NCI-H2029 treated with DMSO at 0.1 percent for 48 hours (cell line): ENCODE measurements at regions not wholly inside any gene's neighbourhood (a gene's known extent, or its start where the extent isn't known, plus 50 kb on each side); places are given as distances from the start of the nearest gene placed in this dataset.

ENCODE experiments used
- DNase-seq: peaks from one replicate; lab custom pipeline; 2025; lab: John Stamatoyannopoulos, UW

DNA sequence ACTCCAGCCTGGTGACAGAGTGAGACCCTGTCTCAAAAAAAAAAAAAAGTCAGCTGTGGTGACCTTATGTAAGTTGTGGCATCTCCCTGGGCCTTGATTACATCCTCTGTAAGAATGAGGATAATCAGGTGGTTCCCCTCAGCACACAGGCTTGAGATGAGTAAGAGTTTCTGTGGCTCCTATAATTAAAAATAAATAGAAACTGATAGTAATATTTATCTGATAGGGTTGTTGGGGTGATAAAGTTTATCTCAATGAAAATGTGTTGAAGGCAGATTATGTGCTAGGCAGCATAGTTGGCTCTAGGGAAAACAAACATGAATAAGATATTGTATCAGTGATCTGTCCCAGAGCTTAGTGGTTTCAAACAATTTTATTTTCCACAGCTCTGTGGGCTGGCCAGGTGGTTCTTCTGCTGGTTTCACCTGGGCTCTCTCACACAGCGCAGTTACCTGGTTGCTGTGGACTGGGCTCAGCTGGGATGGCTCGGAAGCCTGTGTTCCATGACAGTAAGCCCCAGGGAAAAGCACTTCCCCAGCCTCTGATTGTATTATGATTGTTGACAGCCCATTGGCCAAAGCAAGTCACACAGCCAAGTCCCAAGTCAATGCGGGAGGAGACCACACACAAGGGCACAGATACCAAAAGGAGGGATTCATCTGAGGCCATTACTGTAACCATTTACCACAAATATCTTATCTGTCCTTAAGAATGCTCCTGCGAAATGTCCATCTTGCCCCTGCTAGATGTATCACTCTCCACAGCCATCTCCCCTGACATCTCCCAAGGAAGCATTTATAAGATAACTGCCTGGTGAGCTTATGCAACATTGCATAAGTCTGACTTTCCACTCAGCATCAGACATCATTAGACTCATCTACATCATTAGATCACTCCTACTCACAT lies 151.7 kb downstream of the NUAK1 start:
- no peak for DNase-seq

DNA sequence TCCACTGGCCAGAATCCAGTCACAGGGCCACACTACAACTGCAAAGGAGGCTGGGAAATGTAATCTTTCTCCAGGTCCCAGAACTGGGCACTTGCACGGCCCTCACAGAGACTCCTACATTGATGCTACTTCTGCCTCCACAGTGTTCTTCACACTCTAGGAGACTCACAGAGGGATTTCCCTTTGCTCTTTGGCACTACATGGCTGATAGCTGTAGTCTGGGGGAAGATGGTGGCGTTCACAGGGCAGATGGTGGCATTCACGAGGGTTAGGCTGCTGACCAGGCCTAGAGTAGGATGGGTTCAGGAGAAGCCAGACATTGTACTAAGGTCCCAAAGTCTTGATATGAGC lies 151.1 kb downstream of the NUAK1 start:
- no peak for DNase-seq

DNA sequence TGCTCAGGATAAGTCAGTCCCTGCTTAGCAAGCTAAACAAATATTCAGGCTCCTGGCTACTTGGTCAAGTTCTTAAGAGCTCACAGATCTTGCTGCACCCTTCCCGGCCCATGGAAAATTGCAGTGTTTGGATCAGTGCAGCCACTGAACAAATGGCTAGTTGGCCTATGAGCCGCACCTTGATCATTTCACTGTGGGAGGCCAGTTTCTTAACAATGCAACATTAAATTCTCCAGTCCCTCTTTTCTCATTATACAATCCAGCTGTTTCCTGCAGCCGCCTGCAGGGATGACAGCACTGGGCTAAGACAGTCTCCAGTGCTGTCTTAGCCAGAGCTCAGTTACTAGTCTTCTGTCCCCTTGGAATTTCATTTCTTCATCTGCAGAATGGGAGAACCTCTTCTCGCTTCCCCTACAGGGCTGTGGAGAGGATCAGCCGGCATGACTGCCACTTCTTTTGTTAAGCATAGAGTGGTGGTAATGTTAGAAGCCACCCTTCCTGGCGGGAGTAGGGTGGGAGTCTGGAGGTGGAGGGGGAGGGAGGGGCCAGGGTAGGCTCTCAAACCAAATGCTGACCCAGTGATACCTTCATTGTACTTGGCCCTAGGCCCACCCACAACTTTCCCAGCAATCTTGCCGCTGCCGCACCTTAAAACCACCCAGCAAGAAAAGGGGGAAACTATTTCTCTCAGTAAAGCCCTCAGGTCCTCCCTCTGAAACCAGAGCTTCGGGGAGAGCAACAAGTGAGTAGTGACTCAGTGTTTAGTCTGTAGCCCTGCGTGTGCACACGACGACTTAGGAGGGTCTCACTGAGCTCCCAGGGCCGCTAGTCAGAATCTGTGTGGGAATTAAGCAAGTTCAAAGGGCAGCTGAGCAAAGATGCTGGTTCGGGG lies 145.7 kb downstream of the NUAK1 start:
- DNase-seq, result no peak

DNA sequence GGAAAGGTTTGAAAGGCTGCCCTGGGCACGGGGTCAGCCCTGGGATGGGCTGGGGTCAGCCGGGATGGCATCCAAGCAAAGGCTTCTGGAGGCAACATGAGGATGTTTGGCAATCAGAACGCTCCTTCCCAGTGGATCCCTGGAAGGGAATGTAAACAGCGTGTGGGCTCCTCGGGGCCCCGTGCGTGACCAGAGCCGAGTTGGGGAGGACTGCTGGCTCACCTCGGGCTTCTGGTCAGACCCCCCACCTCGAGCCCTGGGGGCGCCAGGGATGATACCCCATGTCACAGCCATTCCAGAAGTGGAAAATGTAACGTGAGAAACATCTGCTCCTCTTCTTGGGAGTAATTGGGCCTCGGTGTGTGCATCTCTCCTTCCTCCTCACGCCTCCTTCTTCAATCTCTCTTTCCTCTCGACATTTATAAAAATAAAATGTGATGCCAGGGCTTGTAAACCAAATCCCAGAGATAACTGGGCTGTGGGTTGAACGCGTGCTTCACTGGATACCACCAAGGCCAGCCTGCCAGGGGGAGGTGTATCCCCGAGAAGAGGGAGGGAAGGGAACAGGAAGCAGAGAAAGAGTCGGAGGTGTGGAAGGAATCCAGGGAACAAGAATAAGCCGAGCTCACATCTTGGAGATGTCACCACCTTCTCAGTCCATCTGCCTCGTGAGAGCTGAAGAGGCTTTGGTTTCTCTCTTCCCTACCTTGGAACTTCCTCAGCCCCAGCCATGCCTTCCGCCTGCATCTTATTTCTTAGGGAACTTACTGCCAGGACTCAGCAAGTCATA lies 144.8 kb downstream of the NUAK1 start:
- no peak for DNase-seq

DNA sequence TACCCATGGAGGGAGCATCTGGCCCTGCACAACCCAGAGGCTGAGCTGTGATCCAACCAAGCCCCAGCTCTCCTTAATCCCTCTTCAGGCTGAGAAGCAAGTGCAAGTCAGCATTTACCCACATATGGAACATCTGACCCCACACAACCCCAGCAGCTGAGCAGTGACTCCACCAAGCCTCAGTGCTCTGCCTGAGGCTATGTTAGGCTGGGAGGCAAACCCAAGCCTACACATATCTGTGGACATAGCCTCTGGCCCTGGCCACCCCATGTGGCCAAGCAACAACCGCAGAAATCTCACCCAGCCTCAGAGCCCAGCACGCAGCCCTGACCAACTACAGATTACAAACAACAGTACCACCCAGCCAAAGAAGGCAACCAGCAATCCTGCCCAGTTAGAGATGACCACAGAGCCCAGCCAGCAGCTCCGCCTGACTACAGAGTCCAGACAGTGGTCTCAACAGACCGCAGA lies 142.8 kb downstream of the NUAK1 start:
- DNase-seq, result no peak

DNA sequence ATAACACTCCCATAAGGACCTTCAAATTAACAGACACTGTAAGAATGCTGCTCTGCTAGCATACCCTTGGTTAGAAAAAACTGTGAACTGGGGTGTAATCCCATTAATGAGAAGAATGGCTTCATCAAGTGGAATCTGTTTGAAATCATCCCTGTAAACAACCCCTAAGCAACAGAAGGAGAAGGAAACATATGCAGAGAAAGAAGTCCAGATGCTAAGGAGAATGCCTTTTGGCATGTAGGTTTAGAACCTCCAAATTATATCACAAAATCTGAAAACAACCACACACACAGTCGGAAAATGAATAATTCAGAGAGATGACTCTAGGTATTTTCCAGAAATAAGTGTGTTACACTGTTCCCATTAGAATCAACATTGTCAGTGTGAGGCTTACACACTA lies 140.2 kb downstream of the NUAK1 start:
- DNase-seq, result no peak

DNA sequence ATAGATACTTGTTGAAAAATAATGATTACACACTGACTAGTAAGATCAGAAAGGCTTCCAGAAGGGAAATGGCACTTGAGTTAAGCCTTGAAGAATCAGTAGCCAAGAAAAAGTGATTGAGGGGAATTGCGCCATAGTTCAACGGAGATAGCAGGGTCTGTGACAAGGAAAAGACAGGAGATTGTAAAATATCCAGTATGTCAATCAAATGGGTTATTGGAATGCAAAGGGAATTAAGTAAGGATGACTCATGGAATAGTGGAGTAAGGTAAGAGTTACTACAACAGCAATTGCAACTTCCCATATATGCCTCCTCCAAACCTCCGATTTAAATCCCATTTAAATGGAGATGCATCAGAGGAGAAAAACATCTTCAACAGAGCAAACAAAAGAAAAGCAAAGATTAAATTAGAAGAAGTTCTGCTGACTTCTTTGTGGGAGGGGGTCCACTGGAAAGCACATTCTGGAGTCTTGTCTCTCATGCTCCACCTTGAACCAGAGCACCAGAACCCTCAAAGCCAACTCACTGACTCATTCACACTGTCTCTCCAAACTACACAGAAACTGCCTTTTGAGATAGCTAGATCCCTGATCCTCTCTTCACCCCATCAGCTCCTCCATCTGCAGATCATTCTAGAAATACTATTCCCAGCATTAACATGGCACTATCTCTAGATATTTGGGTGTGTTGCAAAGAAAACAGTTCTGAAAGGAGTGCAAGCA lies 138.2 kb downstream of the NUAK1 start:
- no peak for DNase-seq

DNA sequence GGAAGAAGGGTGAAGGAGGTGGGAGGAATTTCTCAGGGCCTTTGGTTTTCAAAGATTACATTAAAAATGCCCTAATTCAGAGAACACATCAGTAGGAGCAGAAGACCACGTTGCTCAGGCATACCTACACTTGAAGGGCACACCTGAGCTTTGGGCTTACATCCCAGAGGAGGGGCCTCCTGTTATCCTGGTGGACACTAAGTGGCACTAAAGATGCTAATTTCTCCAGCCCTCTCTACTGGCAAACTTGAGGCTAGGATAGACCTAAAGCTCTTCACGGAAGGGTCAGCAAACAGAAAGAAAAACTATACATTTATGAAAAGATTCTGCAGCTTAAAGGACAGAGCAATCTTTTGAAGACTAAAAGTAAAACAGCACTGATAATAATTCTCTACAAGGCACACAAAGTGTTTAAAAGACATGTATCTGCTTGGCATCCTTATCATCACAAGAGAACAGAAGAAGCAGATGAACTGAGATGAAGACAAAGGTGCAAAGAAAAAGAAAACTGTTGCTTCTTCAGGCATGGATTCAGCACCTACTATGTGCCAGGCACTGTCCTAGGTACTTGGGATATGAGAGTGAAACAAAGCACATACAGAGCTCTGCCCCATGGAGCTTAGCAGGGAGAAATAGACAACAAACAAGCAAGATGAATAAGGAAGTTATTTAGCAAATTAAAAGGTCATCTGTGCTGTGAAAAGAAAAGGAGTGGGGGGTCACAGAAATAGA lies 137.5 kb downstream of the NUAK1 start:
- DNase-seq, result no peak

DNA sequence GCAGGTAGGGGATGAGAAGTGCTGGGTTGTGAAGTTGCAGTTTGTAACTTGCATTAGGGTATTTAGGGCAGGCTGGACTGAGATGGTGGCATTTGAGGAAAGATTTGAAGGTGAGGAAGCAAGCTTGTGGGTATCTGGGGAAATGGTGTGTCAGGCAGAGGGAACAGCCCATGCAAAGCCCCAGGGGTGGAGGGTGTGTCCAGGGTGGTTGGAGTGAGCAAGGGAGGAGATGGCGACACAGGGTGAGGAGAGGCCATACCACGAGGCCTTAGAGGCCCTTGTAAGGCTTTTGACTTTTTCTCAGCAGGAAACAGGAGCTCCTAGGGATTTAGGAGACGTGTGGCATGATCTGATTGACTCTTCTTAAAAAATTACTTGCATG lies 136.9 kb downstream of the NUAK1 start:
- no peak for DNase-seq

DNA sequence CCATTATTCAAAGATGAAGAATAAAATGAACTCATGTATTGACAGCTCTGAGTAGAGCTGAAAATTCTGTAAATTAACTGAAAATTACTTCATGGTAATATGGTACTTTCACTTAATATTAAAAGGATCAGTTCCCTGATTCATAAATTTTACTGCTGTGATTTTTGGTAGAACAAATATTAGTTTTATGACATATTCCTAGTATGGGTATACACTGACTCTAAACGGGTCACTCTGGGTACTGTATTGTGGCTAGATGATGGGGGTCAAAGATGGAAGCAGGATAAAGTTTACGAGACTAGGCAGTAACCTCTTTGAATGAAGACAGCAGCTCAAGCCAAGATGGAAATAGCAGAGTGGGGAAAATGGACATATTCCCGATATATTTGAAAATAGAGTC lies 135.5 kb downstream of the NUAK1 start:
- no peak for DNase-seq

DNA sequence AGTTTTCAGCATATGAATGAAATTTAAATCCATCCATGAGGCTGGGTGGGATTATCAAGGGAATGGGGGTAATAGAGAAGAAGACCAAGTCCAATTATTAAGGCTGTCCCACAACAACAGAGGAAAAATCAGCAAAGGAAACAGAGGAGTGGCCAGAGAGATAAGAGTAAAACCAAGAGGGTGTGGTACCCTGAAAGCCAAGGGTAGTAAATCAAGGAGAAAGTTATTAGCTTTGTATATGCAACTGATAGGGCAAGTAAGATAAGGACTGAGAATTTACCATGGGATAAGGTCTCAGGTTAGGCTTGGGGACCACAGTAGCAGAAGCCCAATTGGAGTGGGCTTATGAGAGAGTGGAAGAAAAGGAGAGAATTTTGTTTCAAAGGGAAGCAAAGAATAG lies 134.5 kb downstream of the NUAK1 start:
- DNase-seq, result no peak

DNA sequence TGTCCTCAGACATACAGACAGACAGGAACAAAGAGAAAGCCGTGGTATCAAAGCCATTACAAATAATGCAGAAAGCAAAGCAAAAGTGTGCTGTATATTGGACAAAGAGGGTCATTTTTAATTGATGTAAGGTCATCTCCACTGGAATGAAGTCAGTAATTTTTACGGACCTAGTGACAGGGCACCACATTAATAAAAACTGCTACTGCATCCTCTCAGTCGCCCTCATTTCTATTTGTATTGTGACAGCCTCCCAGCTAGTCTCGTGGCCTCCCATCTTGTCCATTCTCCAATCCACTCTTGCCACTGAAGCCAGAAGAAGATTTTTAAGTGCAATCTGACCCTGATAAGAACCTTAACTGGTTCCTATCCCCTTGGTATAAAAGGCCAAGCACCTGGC lies 132.4 kb downstream of the NUAK1 start:
- DNase-seq, result no peak

DNA sequence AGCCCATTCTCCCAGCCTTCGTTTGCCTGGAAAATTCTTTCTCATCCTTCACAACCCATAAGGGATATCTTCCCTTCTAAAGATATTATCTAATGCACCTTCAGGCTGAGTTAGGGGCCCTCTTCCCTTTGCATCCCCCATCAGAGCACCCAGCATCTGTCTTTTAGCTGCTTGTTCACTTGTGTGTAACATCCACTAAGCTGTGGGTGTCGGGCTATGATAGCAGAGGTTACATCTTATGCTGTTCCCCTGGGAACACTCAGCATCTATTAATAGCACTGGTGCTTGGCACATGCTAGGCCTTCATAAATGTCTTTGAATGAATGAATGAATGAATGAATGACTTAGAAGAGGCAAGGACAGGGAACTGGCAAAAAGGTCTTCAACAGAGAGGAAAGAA lies 131.8 kb downstream of the NUAK1 start:
- DNase-seq, result no peak

DNA sequence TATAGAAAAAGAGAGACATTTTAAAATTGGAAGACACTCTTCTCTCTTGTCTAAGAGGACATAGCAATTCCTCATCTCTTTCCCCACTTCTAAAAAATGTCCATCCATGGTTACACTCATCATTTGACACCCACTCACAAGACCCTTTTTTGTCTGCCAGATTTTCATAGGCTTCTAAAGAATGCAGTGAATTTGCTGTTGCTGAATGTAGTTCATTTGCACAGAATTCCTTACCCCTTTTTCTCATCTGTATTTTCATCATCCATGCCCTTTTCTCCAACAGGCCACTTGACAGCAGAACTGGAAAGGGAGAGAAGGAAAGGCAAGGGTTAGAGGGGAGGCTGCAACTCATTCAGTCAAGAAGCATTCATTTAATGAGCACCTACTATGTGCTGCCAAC lies 128.0 kb downstream of the NUAK1 start:
- DNase-seq, result no peak
